RWPE2 (cell line): ENCODE measurements at regions not wholly inside any gene's neighbourhood (a gene's known extent, or its start where the extent isn't known, plus 50 kb on each side); places are given as distances from the start of the nearest gene placed in this dataset.

ENCODE experiments used
- ATAC-seq: fragments of 200-7000 bp; cut with Tn5 transposase; 3 replicates; pipeline ENCODE4 v1.9.1; 2021; ENCODE audit warnings: low read depth
- DNase-seq: peaks from one replicate; pipeline ENCODE4 v3.0.0-alpha.2; 2020; ENCODE audit warnings: low spot score
- H3K27ac ChIP-seq: fragments of 450-650 bp; 2 replicates; pipeline ENCODE4 v1.5.1; 2017; ENCODE audit warnings: mild to moderate bottlenecking; ENCODE audit not compliant: poor library complexity, severe bottlenecking
- H3K27me3 ChIP-seq: fragments of 250-450 bp; sonication (Bioruptor Pico); 2 replicates; pipeline ENCODE4 v1.5.1; 2021; ENCODE audit warnings: mild to moderate bottlenecking, moderate library complexity; ENCODE audit not compliant: insufficient read depth, poor library complexity, severe bottlenecking
- H3K36me3 ChIP-seq: fragments of 250-450 bp; sonication (Bioruptor Pico); 2 replicates; pipeline ENCODE4 v1.5.1; 2020; ENCODE audit warnings: low read depth, mild to moderate bottlenecking, moderate library complexity
- H3K4me1 ChIP-seq: fragments of 250-450 bp; sonication (Bioruptor Pico); 2 replicates; pipeline ENCODE4 v1.5.1; 2021; ENCODE audit warnings: mild to moderate bottlenecking, moderate library complexity; ENCODE audit not compliant: insufficient read depth, poor library complexity, severe bottlenecking
- H3K4me3 ChIP-seq: fragments of 250-450 bp; sonication (Bioruptor Pico); 2 replicates; pipeline ENCODE4 v1.5.1; 2021; ENCODE audit warnings: mild to moderate bottlenecking, moderate library complexity; ENCODE audit not compliant: severe bottlenecking
- H3K9me3 ChIP-seq: fragments of 250-450 bp; sonication (Bioruptor Pico); 2 replicates; pipeline ENCODE4 v1.5.1; 2021; ENCODE audit warnings: mild to moderate bottlenecking, moderate library complexity; ENCODE audit not compliant: severe bottlenecking
- TF ChIP-seq, protein P1 (sequence below): fragments of 450-650 bp; IDR thresholded peaks from one replicate; pipeline ENCODE4 v1.5.1; 2017; ENCODE audit warnings: mild to moderate bottlenecking, moderate library complexity; ENCODE audit not compliant: poor library complexity, severe bottlenecking

DNA sequence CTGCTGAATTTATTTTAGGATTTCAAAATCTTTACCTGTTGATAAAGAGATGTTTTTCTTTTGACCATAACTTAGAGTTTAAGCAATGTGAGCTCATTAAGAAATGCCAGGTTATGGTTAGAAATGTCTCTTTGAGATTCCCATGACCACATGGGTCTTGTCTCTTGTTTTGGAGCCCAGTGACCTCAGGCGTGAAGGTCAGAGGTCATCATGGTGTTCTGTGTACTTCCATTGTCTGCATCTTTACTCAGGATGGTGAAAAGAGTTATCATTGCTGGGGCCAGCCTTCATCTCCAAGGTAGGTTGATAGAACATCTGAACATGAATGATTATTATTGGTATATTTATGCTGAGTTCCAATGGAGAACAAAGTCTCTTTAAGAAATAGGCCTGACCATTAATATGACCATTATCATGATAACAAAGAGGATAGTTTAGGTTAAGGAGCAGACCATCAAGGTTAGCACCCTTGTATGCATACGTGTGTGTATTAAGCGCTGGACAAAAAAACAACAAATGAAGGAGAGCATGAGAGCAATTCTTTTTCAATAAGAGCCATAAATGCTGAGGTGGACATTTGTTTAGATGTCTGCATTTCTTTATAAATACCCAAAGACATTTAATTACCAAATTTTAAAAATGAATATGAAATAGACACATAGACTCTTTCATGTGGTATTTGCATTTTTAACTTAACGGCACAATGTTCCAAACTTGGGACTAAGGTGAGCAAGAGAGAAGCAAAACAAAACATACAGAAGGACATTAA, 120.6 kb upstream of the PAQR3 start:
- H3K36me3 ChIP-seq: no peaks in the 10 kb centered on the region
- H3K27me3 ChIP-seq: peaks cover 5% of the 10 kb centered on the region
- H3K4me3 ChIP-seq: no peak overlapping the region
- TF ChIP-seq, protein P1, sequence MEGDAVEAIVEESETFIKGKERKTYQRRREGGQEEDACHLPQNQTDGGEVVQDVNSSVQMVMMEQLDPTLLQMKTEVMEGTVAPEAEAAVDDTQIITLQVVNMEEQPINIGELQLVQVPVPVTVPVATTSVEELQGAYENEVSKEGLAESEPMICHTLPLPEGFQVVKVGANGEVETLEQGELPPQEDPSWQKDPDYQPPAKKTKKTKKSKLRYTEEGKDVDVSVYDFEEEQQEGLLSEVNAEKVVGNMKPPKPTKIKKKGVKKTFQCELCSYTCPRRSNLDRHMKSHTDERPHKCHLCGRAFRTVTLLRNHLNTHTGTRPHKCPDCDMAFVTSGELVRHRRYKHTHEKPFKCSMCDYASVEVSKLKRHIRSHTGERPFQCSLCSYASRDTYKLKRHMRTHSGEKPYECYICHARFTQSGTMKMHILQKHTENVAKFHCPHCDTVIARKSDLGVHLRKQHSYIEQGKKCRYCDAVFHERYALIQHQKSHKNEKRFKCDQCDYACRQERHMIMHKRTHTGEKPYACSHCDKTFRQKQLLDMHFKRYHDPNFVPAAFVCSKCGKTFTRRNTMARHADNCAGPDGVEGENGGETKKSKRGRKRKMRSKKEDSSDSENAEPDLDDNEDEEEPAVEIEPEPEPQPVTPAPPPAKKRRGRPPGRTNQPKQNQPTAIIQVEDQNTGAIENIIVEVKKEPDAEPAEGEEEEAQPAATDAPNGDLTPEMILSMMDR: no peak
- DNase-seq (no peak), ATAC-seq (no peak)
- H3K9me3 ChIP-seq: no peaks in the 10 kb centered on the region
- no peak overlapping the region for H3K27ac ChIP-seq
- no peaks in the 10 kb centered on the region for H3K4me1 ChIP-seq

DNA sequence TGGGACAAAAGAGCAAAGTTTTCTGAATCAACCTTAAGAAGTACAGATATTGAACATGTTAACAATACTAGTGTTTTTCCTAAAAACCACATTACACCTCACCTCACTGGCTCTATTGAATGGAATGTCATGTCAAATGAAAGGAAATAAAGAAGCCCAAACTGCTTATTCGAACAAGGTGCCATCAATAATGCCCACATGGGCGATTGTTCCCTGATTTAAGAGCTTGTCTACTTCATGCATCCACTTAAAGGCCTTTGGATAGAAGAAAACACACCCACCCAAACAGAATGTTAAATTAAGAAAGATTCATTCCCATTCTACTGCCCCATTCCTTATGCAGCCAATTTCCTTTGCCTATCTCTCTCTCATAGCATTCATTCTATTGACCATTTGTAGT, 118.5 kb upstream of the PAQR3 start:
- Histone ChIP-seq H3K27ac (no peak overlapping the region), H3K9me3 (no peaks in the 10 kb centered on the region), H3K4me3 (no peak overlapping the region), H3K4me1 (no peaks in the 10 kb centered on the region), H3K27me3 (no peaks in the 10 kb centered on the region), H3K36me3 (no peaks in the 10 kb centered on the region)
- TF ChIP-seq, protein P1: no peak
- DNase-seq: no peak
- no peak for ATAC-seq

DNA sequence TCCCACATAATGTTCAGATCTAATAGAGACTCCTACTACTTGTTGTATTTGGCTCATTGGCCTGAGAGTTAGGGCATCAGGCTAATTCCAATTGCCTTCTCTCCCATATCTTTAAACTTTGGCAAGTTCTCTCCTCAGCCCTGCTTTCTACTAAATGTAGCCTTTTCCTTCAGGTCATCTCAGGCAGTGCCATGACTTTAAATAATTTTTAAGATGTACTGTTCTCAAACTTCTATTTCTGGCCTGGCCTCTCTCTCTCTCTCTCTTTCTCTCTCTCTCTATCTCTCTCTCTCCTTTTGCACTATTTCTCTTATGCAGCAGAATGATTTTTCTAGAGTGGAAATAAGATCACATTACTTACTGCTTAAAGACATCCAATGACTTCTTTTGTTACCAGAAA, 114.5 kb upstream of the PAQR3 start:
- Histone ChIP-seq H3K9me3 (no peaks in the 10 kb centered on the region), H3K27me3 (no peaks in the 10 kb centered on the region), H3K36me3 (no peaks in the 10 kb centered on the region), H3K4me1 (no peaks in the 10 kb centered on the region), H3K4me3 (no peak overlapping the region), H3K27ac (no peak overlapping the region)
- no peak for DNase-seq
- TF ChIP-seq, protein P1: no peak
- no peak for ATAC-seq

DNA sequence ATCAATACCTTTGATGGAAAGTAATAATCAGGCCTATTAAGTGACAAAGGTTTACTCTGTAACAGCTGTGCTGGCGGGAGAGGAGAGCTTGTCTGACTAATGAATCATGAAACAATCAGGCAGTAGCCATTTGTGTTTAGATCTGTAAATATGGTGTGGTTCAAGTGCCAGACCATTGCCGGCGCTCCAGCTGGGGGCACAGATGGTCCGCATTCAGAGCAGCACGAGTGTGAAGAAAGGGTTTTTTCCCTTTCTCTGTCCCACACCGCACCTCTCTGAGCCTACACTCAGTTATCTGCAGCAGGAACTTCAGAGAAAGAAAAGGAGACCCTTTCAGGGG, 111.3 kb upstream of the PAQR3 start:
- Histone ChIP-seq H3K9me3 (no peaks in the 10 kb centered on the region), H3K27ac (no peak overlapping the region), H3K4me3 (no peak overlapping the region), H3K27me3 (no peaks in the 10 kb centered on the region), H3K36me3 (no peaks in the 10 kb centered on the region), H3K4me1 (no peaks in the 10 kb centered on the region)
- TF ChIP-seq, protein P1: no peak
- no peak for ATAC-seq
- DNase-seq: no peak

DNA sequence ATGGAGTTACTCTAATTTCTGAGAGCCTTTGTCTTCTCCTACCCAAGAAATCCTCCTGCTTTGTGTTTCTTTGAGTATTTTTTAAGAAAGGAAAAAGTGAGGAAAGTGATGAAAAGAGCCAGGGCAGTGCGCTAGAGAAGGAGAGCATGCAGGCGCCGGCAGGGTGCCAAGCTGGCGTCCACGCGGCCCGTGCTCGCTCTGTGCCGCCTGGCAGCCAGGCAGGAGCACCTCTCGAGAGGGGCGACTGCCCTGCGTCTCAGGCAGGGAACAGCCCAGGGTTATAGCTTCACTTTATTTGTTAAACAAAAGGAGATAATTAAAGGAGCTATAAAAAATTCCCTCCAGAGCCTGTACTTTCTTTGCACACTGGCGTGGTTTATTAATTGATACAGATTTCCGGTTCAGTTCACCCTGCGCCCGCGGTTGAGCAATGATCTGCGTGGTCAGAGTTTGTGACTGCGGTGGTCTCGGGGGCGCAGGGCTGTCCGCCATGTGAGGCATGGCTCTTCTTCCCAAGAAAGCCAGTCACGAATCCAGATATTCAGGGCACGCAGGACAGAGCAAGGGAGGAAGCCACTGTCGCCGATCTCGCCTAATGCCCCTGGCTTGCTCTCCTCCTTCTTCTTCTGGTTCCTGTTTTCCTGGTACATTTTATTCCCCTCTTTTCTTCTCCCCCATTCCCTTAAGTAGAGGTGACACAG, 110.8 kb upstream of the PAQR3 start:
- TF ChIP-seq, protein P1: no peak
- Histone ChIP-seq H3K9me3 (no peaks in the 10 kb centered on the region), H3K27me3 (no peaks in the 10 kb centered on the region), H3K4me1 (no peaks in the 10 kb centered on the region), H3K36me3 (no peaks in the 10 kb centered on the region), H3K27ac (no peak overlapping the region), H3K4me3 (no peak overlapping the region)
- no peak for ATAC-seq
- no peak for DNase-seq
